Mesenchymal stem cell (in vitro differentiated cells and primary cell): ENCODE measurements at regions not wholly inside any gene's neighbourhood (a gene's known extent, or its start where the extent isn't known, plus 50 kb on each side); places are given as distances from the start of the nearest gene placed in this dataset.

Experiments
- DNase-seq: peaks from one replicate; pipeline ENCODE4 v3.0.0-alpha.2; 2013
- H2AFZ ChIP-seq: one replicate; pipeline ENCODE4 v1.6.1; 2013; ENCODE audit warnings: low read depth, mild to moderate bottlenecking, control low read depth, inconsistent platforms, low read length, moderate library complexity
- H2AK5ac ChIP-seq: 2 replicates; pipeline ENCODE4 v1.6.1; 2013; ENCODE audit warnings: low read length, moderate library complexity, mild to moderate bottlenecking, inconsistent platforms; ENCODE audit not compliant: severe bottlenecking
- H2BK120ac ChIP-seq: one replicate; pipeline ENCODE4 v1.6.1; 2013; ENCODE audit warnings: low read depth, mild to moderate bottlenecking, inconsistent platforms, low read length, moderate library complexity
- H2BK12ac ChIP-seq, 2 experiments: one replicate each; pipeline ENCODE4 v1.6.1; 2013; ENCODE audit warnings: inconsistent platforms in 2 of 2, low read length in 2 of 2, mild to moderate bottlenecking in 2 of 2, moderate library complexity in 2 of 2, control low read depth in 1 of 2
- H2BK15ac ChIP-seq: one replicate; pipeline ENCODE4 v1.6.1; 2013; ENCODE audit warnings: mild to moderate bottlenecking, low read depth, inconsistent platforms; ENCODE audit not compliant: poor library complexity, severe bottlenecking
- H2BK5ac ChIP-seq: 2 replicates; pipeline ENCODE4 v1.6.1; 2013; ENCODE audit warnings: low read depth, mild to moderate bottlenecking, low read length, control low read depth, inconsistent platforms; ENCODE audit not compliant: poor library complexity, severe bottlenecking
- H3K14ac ChIP-seq, 2 experiments: one replicate each; pipeline ENCODE4 v1.6.1; 2013; ENCODE audit warnings: inconsistent platforms in 2 of 2, low read length in 2 of 2, control low read depth in 1 of 2, mild to moderate bottlenecking in 1 of 2, moderate library complexity in 1 of 2
- H3K18ac ChIP-seq, 2 experiments: one replicate each; pipeline ENCODE4 v1.6.1; 2013; ENCODE audit warnings: inconsistent platforms in 2 of 2, low read length in 2 of 2, control low read depth in 1 of 2, low read depth in 1 of 2, mild to moderate bottlenecking in 1 of 2
- H3K23ac ChIP-seq, 2 experiments: one replicate each; pipeline ENCODE4 v1.6.1; 2013; ENCODE audit warnings: inconsistent platforms in 2 of 2, low read length in 2 of 2, mild to moderate bottlenecking in 2 of 2, moderate library complexity in 2 of 2, control low read depth in 1 of 2
- H3K27ac ChIP-seq: 2 replicates; pipeline ENCODE4 v1.5.1; 2013; ENCODE audit warnings: mild to moderate bottlenecking, moderate library complexity, low read length, control low read depth, inconsistent platforms; ENCODE audit not compliant: poor library complexity, severe bottlenecking
- H3K27me3 ChIP-seq, 2 experiments: 2 replicates each; pipeline versions ENCODE4 v1.6.1 to v1.7.0; 2013; ENCODE audit warnings: low read length in 2 of 2, mild to moderate bottlenecking in 2 of 2, moderate library complexity in 2 of 2, control low read depth in 1 of 2, inconsistent platforms in 1 of 2; ENCODE audit not compliant: control insufficient read depth in 1 of 2, insufficient read depth in 1 of 2
- H3K36me3 ChIP-seq, 2 experiments: 2 replicates each; pipeline versions ENCODE4 v1.6.1 to v1.7.0; 2013; ENCODE audit warnings: low read length in 2 of 2, control low read depth in 1 of 2, inconsistent platforms in 1 of 2, low read depth in 1 of 2, mild to moderate bottlenecking in 1 of 2; ENCODE audit not compliant: insufficient read depth in 2 of 2, control insufficient read depth in 1 of 2
- H3K4ac ChIP-seq, 2 experiments: one replicate each; pipeline ENCODE4 v1.6.1; 2013; ENCODE audit warnings: inconsistent platforms in 2 of 2, low read length in 2 of 2, mild to moderate bottlenecking in 2 of 2, moderate library complexity in 2 of 2, control low read depth in 1 of 2, low read depth in 1 of 2
- H3K4me1 ChIP-seq: 2 replicates; pipeline ENCODE4 v1.6.1; 2013; ENCODE audit warnings: low read depth, low read length, control low read depth; ENCODE audit not compliant: control insufficient read depth, insufficient read depth
- H3K4me2 ChIP-seq: 2 replicates; pipeline ENCODE4 v1.6.1; 2013; ENCODE audit warnings: low read length, mild to moderate bottlenecking, inconsistent platforms; ENCODE audit not compliant: poor library complexity, severe bottlenecking
- H3K4me3 ChIP-seq, 2 experiments: 2 replicates each; pipeline versions ENCODE4 v1.5.1 to v1.7.0; 2013; ENCODE audit warnings: low read length in 2 of 2, mild to moderate bottlenecking in 2 of 2, control low read depth in 1 of 2, low read depth in 1 of 2; ENCODE audit not compliant: insufficient read depth in 1 of 2
- H3K79me1 ChIP-seq: replicated peaks from 2 replicates; pipeline ENCODE4 v1.6.1; 2013; ENCODE audit warnings: mild to moderate bottlenecking, control low read depth, low read length, inconsistent platforms; ENCODE audit not compliant: poor library complexity, severe bottlenecking
- H3K9ac ChIP-seq: 2 replicates; pipeline ENCODE4 v1.7.0; 2013; ENCODE audit warnings: mild to moderate bottlenecking, low read length, moderate library complexity
- H3K9me3 ChIP-seq: 2 replicates; pipeline ENCODE4 v1.7.0; 2013; ENCODE audit warnings: mild to moderate bottlenecking, low read length; ENCODE audit not compliant: control insufficient read depth
- H4K8ac ChIP-seq: one replicate; pipeline ENCODE4 v1.6.1; 2013; ENCODE audit warnings: inconsistent platforms, mild to moderate bottlenecking, low read length, moderate library complexity
- H4K91ac ChIP-seq: one replicate; pipeline ENCODE4 v1.6.1; 2013; ENCODE audit warnings: mild to moderate bottlenecking, low read length, inconsistent platforms
- WGBS: methylation state at CpG from one replicate; pipeline ENCODE4 v1.1.7; 2013; ENCODE audit warnings: mixed read lengths; 5-methylcytosine and 5-hydroxymethylcytosine counted together

DNA sequence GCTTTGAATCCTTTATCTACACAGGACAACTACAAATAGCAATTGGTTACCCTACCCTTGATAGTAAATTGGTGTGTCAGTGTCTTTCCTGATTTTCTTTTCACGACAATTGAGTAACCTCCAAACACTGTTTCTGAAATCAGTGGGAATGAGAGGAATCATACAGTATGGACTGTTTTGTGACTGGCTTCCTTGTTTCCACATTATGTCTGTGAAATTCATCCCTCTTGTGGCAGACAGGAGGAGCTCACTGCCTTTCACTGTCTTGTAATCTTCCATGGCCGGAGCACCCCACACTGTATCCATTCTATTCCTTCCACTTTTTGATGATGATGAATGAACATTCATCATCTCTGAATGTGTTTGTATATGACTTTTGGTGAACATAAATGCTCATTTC, 164.0 kb upstream of the PZP start:
- Histone ChIP-seq H3K4me1 (no peaks in the 10 kb centered on the region), H3K27me3 (peaks cover under 1 to 15% of the 10 kb centered on the region in 2 experiments), H3K14ac (no peak overlapping the region), H2BK15ac (no peak overlapping the region), H3K9ac (no peak overlapping the region), H2AFZ (no peak overlapping the region), H3K23ac (no peak overlapping the region), H2AK5ac (no peak overlapping the region), H4K8ac (no peak overlapping the region), H3K9me3 (no peaks in the 10 kb centered on the region), H2BK5ac (no peak overlapping the region), H3K27ac (no peak overlapping the region), H3K4me3 (no peak overlapping the region), H2BK120ac (no peak overlapping the region), H3K36me3 (no peaks in the 10 kb centered on the region), H4K91ac (no peak overlapping the region), H3K18ac (no peak overlapping the region), H3K4me2 (no peak overlapping the region), H3K4ac (no peak overlapping the region), H3K79me1 (no peaks in the 10 kb centered on the region), H2BK12ac (no peak overlapping the region)
- WGBS: 100% methylated on average over 1 of the region's 2 CpGs
- no peak for DNase-seq

DNA sequence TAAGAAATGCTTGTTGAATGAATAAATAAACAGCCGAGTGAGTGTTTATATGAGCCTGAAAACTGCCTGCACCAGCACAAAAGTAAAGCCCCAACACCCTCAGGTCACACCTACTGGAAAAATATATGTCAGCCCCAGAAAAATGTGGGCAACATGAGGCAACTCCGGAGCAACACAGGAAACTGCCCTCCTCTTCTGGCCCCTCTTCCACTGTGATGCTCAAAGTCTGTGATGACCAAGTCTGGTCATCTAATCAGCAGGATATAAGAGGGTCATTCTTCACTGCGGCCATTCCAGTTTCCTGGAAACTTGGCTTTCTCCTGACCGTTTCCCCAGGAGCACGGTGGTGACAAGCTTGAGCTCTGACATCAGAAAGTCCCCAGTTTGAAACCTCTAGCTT, 159.6 kb upstream of the PZP start:
- H3K27ac ChIP-seq: no peak overlapping the region
- no peak overlapping the region for H4K8ac ChIP-seq
- peaks cover 3% of the 10 kb centered on the region for H3K4me1 ChIP-seq
- peak; percentile 14 for DNase-seq
- H2BK5ac ChIP-seq: no peak overlapping the region
- no peak overlapping the region for H3K4me3 ChIP-seq
- H2BK120ac ChIP-seq: no peak overlapping the region
- no peak overlapping the region for H4K91ac ChIP-seq
- no peak overlapping the region for H3K9ac ChIP-seq
- H3K79me1 ChIP-seq: no peaks in the 10 kb centered on the region
- WGBS: 73% methylated on average over 5 of the region's 5 CpGs
- H2BK12ac ChIP-seq: no peak overlapping the region
- H3K4me2 ChIP-seq: no peak overlapping the region
- H3K23ac ChIP-seq: no peak overlapping the region
- H3K4ac ChIP-seq: no peak overlapping the region
- no peak overlapping the region for H2AK5ac ChIP-seq
- no peak overlapping the region for H2AFZ ChIP-seq
- peak overlapping the region in 1 of 2 experiments; percentile 16 for H3K18ac ChIP-seq
- no peaks in the 10 kb centered on the region for H3K36me3 ChIP-seq
- no peak overlapping the region for H3K14ac ChIP-seq
- no peaks in the 10 kb centered on the region for H3K27me3 ChIP-seq
- no peaks in the 10 kb centered on the region for H3K9me3 ChIP-seq
- no peak overlapping the region for H2BK15ac ChIP-seq

DNA sequence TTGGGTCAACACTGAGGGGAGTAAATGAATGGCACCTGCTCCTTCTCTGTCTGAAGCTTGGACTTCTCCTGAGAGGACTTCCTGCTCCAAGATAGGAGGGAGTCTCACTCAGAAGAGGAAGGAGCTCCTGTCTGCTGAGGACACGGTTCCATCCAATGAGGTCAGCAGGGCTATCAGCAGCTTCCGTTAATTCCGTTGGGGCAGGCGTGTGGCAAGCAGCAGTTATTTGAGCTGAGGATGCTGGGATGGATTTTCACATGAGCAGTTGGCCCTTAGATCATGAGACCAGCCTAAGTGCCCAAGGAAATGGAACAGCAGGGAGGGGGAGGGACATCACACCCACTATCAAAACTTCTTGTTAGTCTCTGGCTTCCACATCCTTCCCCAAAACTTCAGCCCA, 159.0 kb upstream of the PZP start:
- no peaks in the 10 kb centered on the region for H3K27me3 ChIP-seq
- H3K4me1 ChIP-seq: peaks cover 3% of the 10 kb centered on the region
- H3K4me2 ChIP-seq: no peak overlapping the region
- H3K14ac ChIP-seq: peak overlapping the region in 1 of 2 experiments; percentile 22
- 84% methylated on average over 3 of the region's 4 CpGs for WGBS
- H3K9me3 ChIP-seq: no peaks in the 10 kb centered on the region
- no peaks in the 10 kb centered on the region for H3K79me1 ChIP-seq
- H2BK12ac ChIP-seq: no peak overlapping the region
- H3K4ac ChIP-seq: no peak overlapping the region
- H3K9ac ChIP-seq: no peak overlapping the region
- H3K23ac ChIP-seq: no peak overlapping the region
- H2AFZ ChIP-seq: no peak overlapping the region
- H2AK5ac ChIP-seq: no peak overlapping the region
- H2BK120ac ChIP-seq: no peak overlapping the region
- no peak overlapping the region for H2BK15ac ChIP-seq
- no peak for DNase-seq
- H4K8ac ChIP-seq: no peak overlapping the region
- H3K36me3 ChIP-seq: no peaks in the 10 kb centered on the region
- no peak overlapping the region for H4K91ac ChIP-seq
- H3K18ac ChIP-seq: no peak overlapping the region
- no peak overlapping the region for H3K27ac ChIP-seq
- H2BK5ac ChIP-seq: no peak overlapping the region
- no peak overlapping the region for H3K4me3 ChIP-seq

DNA sequence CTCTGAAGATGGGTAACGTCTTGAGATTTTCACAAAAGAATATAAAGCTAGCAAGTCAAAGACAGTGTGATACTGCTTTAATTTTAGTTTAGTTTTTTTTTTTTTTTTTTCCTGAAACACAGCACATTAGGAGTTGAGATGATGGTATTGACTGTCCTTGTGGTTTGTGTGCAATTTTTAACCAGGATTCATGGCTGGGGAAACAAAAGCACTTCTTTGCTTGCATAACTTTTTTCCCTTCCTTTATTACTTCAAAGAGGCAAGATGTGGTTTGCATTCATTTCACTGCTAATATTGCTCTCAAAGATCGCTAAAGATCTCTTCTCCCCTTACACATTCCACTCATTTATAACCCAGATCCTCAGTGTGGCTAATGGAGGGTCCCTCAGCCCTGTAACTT, 157.1 kb upstream of the PZP start:
- WGBS: 73% methylated on average over 1 of the region's 2 CpGs
- no peaks in the 10 kb centered on the region for H3K9me3 ChIP-seq
- H3K79me1 ChIP-seq: no peaks in the 10 kb centered on the region
- peaks cover 3% of the 10 kb centered on the region for H3K4me1 ChIP-seq
- peak overlapping the region in 1 of 2 experiments; percentile 63 for H3K4me3 ChIP-seq
- H2AK5ac ChIP-seq: no peak overlapping the region
- no peak overlapping the region for H2BK5ac ChIP-seq
- H4K91ac ChIP-seq: no peak overlapping the region
- no peak overlapping the region for H3K18ac ChIP-seq
- H3K27me3 ChIP-seq: peaks cover 0 to 11% of the 10 kb centered on the region in 2 experiments
- no peak overlapping the region for H2BK15ac ChIP-seq
- no peak overlapping the region for H2BK120ac ChIP-seq
- no peaks in the 10 kb centered on the region for H3K36me3 ChIP-seq
- peak overlapping the region; percentile 89 for H3K27ac ChIP-seq
- no peak overlapping the region for H3K14ac ChIP-seq
- peak overlapping the region; percentile 61 for H3K4me2 ChIP-seq
- peak overlapping the region; percentile 60 for H3K9ac ChIP-seq
- H3K4ac ChIP-seq: no peak overlapping the region
- no peak overlapping the region for H3K23ac ChIP-seq
- peak; percentile 47 for DNase-seq
- H2AFZ ChIP-seq: no peak overlapping the region
- no peak overlapping the region for H2BK12ac ChIP-seq
- no peak overlapping the region for H4K8ac ChIP-seq
